HEK293 (cell line): ENCODE measurements at regions not wholly inside any gene's neighbourhood (a gene's known extent, or its start where the extent isn't known, plus 50 kb on each side); places are given as distances from the start of the nearest gene placed in this dataset.

Experiments
- CTCF ChIP-seq: fragments of 450-650 bp; formaldehyde crosslinking; IDR thresholded peaks from 2 replicates; pipeline ENCODE4 v1.5.1; 2016; ENCODE audit warnings: missing biosample characterization, missing genetic modification characterization
- ZEB2 ChIP-seq: fragments of 450-650 bp; formaldehyde crosslinking; IDR thresholded peaks from 2 replicates; pipeline ENCODE4 v1.5.1; 2016; ENCODE audit warnings: missing biosample characterization, missing genetic modification characterization
- ZNF148 ChIP-seq: fragments of 450-650 bp; formaldehyde crosslinking; IDR thresholded peaks from 2 replicates; pipeline ENCODE4 v1.5.0; 2017; ENCODE audit warnings: missing biosample characterization, missing genetic modification characterization, borderline replicate concordance

- no peak for TF ChIP-seq CTCF (tag by site-specific recombination)
- no peak for TF ChIP-seq ZEB2 (tag by site-specific recombination)
- TF ChIP-seq ZNF148 (tag by site-specific recombination), result no peak
Measured at GRCh38 chr3:117404730-117405129, 695.2 kb downstream of the TUSC7 start.
